ENCODE measurements at regions not wholly inside any gene's neighbourhood (a gene's known extent, or its start where the extent isn't known, plus 50 kb on each side); places are given as distances from the start of the nearest gene placed in this dataset.

DNA sequence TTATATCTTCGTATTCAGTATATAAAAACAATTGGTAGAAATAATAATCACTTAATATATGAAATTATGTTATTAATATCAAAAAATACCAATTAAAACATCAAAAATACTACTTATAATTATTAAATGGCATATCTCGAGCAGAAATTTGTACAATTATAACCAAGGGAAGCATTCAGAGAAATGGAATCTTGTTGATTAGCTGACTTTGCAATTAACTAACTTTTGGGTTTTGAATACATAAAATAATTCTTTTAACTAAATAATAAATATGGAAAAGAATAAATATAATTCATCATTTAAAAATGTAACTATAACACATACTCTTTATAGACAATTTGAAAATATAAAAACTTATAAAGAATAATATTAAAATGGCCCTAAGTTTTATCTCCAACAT is 160.2 kb upstream of the LRRN1 start:
- no peak overlapping the region for H3K9ac ChIP-seq (ENCODE audit: low read depth, low read length)
- H2AFZ ChIP-seq (ENCODE audit: low read depth, low read length) = no peak overlapping the region
- no peak overlapping the region for H3K27ac ChIP-seq (ENCODE audit: low read length)
- H3K27me3 ChIP-seq (ENCODE audit: insufficient read depth, low read length, poor library complexity) = no peaks in the 10 kb centered on the region
- TF ChIP-seq EZH2 (IDR thresholded peaks at IDR 0.05; ENCODE audit: borderline replicate concordance, low read depth, low read length, severe bottlenecking) = no peak
- no peak for TF ChIP-seq CTCF (IDR thresholded peaks at IDR 0.05; ENCODE audit: borderline replicate concordance, extremely low read depth, low read length, poor library complexity, severe bottlenecking)
- no peaks in the 10 kb centered on the region for H3K36me3 ChIP-seq (ENCODE audit: insufficient read depth, low read length)
- no peak for ATAC-seq (ENCODE audit: insufficient read depth, low read depth)
- no peaks in the 10 kb centered on the region for H3K9me3 ChIP-seq (ENCODE audit: insufficient read depth, low read length, severe bottlenecking)
- no peak overlapping the region for H3K4me2 ChIP-seq (ENCODE audit: insufficient read depth, low read length)
- H3K79me2 ChIP-seq (ENCODE audit: insufficient read depth, low read length) = no peaks in the 10 kb centered on the region
- DNase-seq = no peak
- H4K20me1 ChIP-seq (ENCODE audit: insufficient read depth, low read length) = no peaks in the 10 kb centered on the region
- H3K4me1 ChIP-seq (ENCODE audit: insufficient read depth, low read length) = no peaks in the 10 kb centered on the region
- H3K4me3 ChIP-seq (ENCODE audit: low read depth in 1 of 2, low read length in 2 of 2) = no peak overlapping the region

DNA sequence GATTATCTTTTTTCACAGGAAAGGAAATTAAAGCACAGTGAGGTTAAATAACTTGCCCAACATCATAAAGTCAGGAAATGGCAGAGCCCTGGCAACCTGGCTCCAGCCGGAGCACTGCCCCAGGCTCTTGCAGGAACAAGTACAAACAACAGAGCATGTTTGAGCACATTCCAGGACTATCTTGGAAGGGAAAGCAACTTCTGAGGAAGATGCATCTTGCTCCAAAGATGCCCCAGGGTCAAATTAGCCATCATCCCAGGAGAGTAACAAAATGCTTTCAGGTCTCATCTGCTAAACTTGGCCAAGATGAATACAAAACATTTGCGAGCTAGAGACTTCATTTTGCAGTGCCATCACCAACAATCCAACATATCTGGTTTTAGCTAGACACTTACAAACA is 162.4 kb upstream of the LRRN1 start:
- TF ChIP-seq CTCF (IDR thresholded peaks at IDR 0.05; ENCODE audit: borderline replicate concordance, extremely low read depth, low read length, poor library complexity, severe bottlenecking) (no peak), EZH2 (IDR thresholded peaks at IDR 0.05; ENCODE audit: borderline replicate concordance, low read depth, low read length, severe bottlenecking) (no peak)
- H3K9me3 ChIP-seq (ENCODE audit: insufficient read depth, low read length, severe bottlenecking) = no peaks in the 10 kb centered on the region

GRCh38 chr3:3635109-3635508 is 164.1 kb upstream of the LRRN1 start:
- ATAC-seq (ENCODE audit: insufficient read depth, low read depth) (no peak), DNase-seq (no peak)
- TF ChIP-seq CTCF (IDR thresholded peaks at IDR 0.05; ENCODE audit: borderline replicate concordance, extremely low read depth, low read length, poor library complexity, severe bottlenecking) (no peak), EZH2 (IDR thresholded peaks at IDR 0.05; ENCODE audit: borderline replicate concordance, low read depth, low read length, severe bottlenecking) (no peak)
- Histone ChIP-seq H3K79me2 (ENCODE audit: insufficient read depth, low read length) (no peaks in the 10 kb centered on the region), H3K36me3 (ENCODE audit: insufficient read depth, low read length) (no peaks in the 10 kb centered on the region), H3K4me1 (ENCODE audit: insufficient read depth, low read length) (no peaks in the 10 kb centered on the region), H3K9ac (ENCODE audit: low read depth, low read length) (no peak overlapping the region), H3K9me3 (ENCODE audit: insufficient read depth, low read length, severe bottlenecking) (no peaks in the 10 kb centered on the region), H2AFZ (ENCODE audit: low read depth, low read length) (no peak overlapping the region), H3K27me3 (ENCODE audit: insufficient read depth, low read length, poor library complexity) (no peaks in the 10 kb centered on the region), H4K20me1 (ENCODE audit: insufficient read depth, low read length) (no peaks in the 10 kb centered on the region), H3K4me3 (ENCODE audit: low read depth in 1 of 2, low read length in 2 of 2) (no peak overlapping the region), H3K4me2 (ENCODE audit: insufficient read depth, low read length) (no peak overlapping the region), H3K27ac (ENCODE audit: low read length) (no peak overlapping the region)

More for the DNA sequence above, 162.4 kb upstream of the LRRN1 start:
- ATAC-seq (ENCODE audit: insufficient read depth, low read depth) = no peak
- H3K36me3 ChIP-seq (ENCODE audit: insufficient read depth, low read length) = no peaks in the 10 kb centered on the region
- H4K20me1 ChIP-seq (ENCODE audit: insufficient read depth, low read length) = no peaks in the 10 kb centered on the region
- H3K27me3 ChIP-seq (ENCODE audit: insufficient read depth, low read length, poor library complexity) = no peaks in the 10 kb centered on the region
- H3K4me1 ChIP-seq (ENCODE audit: insufficient read depth, low read length) = no peaks in the 10 kb centered on the region
- H2AFZ ChIP-seq (ENCODE audit: low read depth, low read length) = no peak overlapping the region
- no peak overlapping the region for H3K9ac ChIP-seq (ENCODE audit: low read depth, low read length)
- no peaks in the 10 kb centered on the region for H3K79me2 ChIP-seq (ENCODE audit: insufficient read depth, low read length)
- H3K27ac ChIP-seq (ENCODE audit: low read length) = no peak overlapping the region
- H3K4me3 ChIP-seq (ENCODE audit: low read depth in 1 of 2, low read length in 2 of 2) = no peak overlapping the region
- no peak overlapping the region for H3K4me2 ChIP-seq (ENCODE audit: insufficient read depth, low read length)
- no peak for DNase-seq

DNA sequence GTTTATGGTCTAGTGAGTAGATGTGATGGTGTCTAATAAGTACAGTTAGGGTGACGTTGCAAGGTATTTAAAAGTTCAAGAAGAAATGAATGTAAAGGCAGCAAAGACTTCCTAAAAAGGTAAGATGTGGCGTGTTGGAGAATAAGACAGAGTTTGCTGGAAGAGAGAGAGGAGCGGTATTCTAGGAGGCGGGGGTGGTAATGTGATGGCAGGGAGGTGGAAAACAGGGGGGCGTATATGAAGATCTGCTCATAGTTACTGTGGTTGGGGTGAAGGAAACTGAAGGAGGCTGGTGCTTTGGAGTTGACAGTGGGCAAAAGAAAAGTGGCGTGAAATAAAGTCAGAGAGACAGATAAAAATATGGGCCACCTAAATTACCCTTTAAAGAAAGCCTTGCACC is 164.9 kb upstream of the LRRN1 start:
- H3K36me3 ChIP-seq (ENCODE audit: insufficient read depth, low read length) = no peaks in the 10 kb centered on the region
- no peak overlapping the region for H3K27ac ChIP-seq (ENCODE audit: low read length)
- ATAC-seq (ENCODE audit: insufficient read depth, low read depth) = no peak
- no peaks in the 10 kb centered on the region for H4K20me1 ChIP-seq (ENCODE audit: insufficient read depth, low read length)
- no peaks in the 10 kb centered on the region for H3K4me1 ChIP-seq (ENCODE audit: insufficient read depth, low read length)
- H3K9me3 ChIP-seq (ENCODE audit: insufficient read depth, low read length, severe bottlenecking) = no peaks in the 10 kb centered on the region
- H3K4me2 ChIP-seq (ENCODE audit: insufficient read depth, low read length) = no peak overlapping the region
- H3K4me3 ChIP-seq (ENCODE audit: low read depth in 1 of 2, low read length in 2 of 2) = no peak overlapping the region
- H3K27me3 ChIP-seq (ENCODE audit: insufficient read depth, low read length, poor library complexity) = no peaks in the 10 kb centered on the region
- H2AFZ ChIP-seq (ENCODE audit: low read depth, low read length) = no peak overlapping the region
- no peak for TF ChIP-seq CTCF (IDR thresholded peaks at IDR 0.05; ENCODE audit: borderline replicate concordance, extremely low read depth, low read length, poor library complexity, severe bottlenecking)
- H3K9ac ChIP-seq (ENCODE audit: low read depth, low read length) = no peak overlapping the region
- DNase-seq = no peak
- H3K79me2 ChIP-seq (ENCODE audit: insufficient read depth, low read length) = no peaks in the 10 kb centered on the region
